Karpas-422 (cell line): ENCODE measurements at regions not wholly inside any gene's neighbourhood (a gene's known extent, or its start where the extent isn't known, plus 50 kb on each side); places are given as distances from the start of the nearest gene placed in this dataset.

ENCODE experiments used
- DNase-seq: peaks from one replicate; pipeline ENCODE4 v3.0.0-alpha.2; 2015
- H2AFZ ChIP-seq: fragments of 200-600 bp; sonication (generic); 2 replicates; pipeline ENCODE4 v1.6.1; 2014; ENCODE audit warnings: antibody characterized with exemption, low read length, mixed read lengths
- H3K27ac ChIP-seq: fragments of 200-600 bp; sonication (generic); 2 replicates; pipeline ENCODE4 v1.5.1; 2014; ENCODE audit warnings: mild to moderate bottlenecking, low read length, moderate library complexity
- H3K27me3 ChIP-seq: fragments of 200-600 bp; sonication (generic); 2 replicates; pipeline ENCODE4 v1.6.1; 2014; ENCODE audit warnings: low read length, mixed read lengths
- H3K36me3 ChIP-seq: fragments of 200-600 bp; sonication (generic); 2 replicates; pipeline ENCODE4 v1.6.1; 2014; ENCODE audit warnings: low read length, mixed read lengths; ENCODE audit not compliant: insufficient read depth
- H3K4me1 ChIP-seq: fragments of 200-600 bp; sonication (generic); 2 replicates; pipeline ENCODE4 v1.6.1; 2014; ENCODE audit warnings: mild to moderate bottlenecking, low read length, mixed read lengths
- H3K4me2 ChIP-seq: fragments of 200-600 bp; sonication (generic); 2 replicates; pipeline ENCODE4 v1.6.1; 2014; ENCODE audit warnings: low read length, low read depth, mild to moderate bottlenecking; ENCODE audit not compliant: poor library complexity, severe bottlenecking
- H3K4me3 ChIP-seq: fragments of 200-600 bp; sonication (generic); 2 replicates; pipeline ENCODE4 v1.5.1; 2014; ENCODE audit warnings: mild to moderate bottlenecking, antibody characterized with exemption, low read length, mixed read lengths
- H3K79me2 ChIP-seq: fragments of 200-600 bp; sonication (generic); 2 replicates; pipeline ENCODE4 v1.6.1; 2014; ENCODE audit warnings: mild to moderate bottlenecking, low read length, mixed read lengths
- H3K9ac ChIP-seq: fragments of 200-600 bp; sonication (generic); 2 replicates; pipeline ENCODE4 v1.6.0; 2014; ENCODE audit warnings: low read length
- H3K9me2 ChIP-seq: fragments of 200-600 bp; sonication (generic), shearing (Covaris generic); replicated peaks from 2 replicates; pipeline ENCODE4 v1.6.0; 2014; ENCODE audit warnings: mild to moderate bottlenecking, low read length, moderate library complexity; ENCODE audit not compliant: insufficient read depth
- H3K9me3 ChIP-seq: fragments of 300-700, 200-600 bp; sonication (generic); 2 replicates; pipeline ENCODE4 v1.6.1; 2014; ENCODE audit warnings: low read length, mixed read lengths
- H4K20me1 ChIP-seq: fragments of 200-600 bp; sonication (generic); 2 replicates; pipeline ENCODE4 v1.6.1; 2014; ENCODE audit warnings: mild to moderate bottlenecking, antibody characterized with exemption, low read length, low read depth; ENCODE audit not compliant: insufficient read depth

- Histone ChIP-seq H3K9me2 (no peaks in the 10 kb centered on the region), H3K27me3 (no peaks in the 10 kb centered on the region), H3K4me1 (no peaks in the 10 kb centered on the region), H3K4me2 (no peak overlapping the region), H4K20me1 (no peaks in the 10 kb centered on the region), H3K27ac (no peak overlapping the region), H3K4me3 (no peak overlapping the region), H3K9me3 (no peaks in the 10 kb centered on the region), H3K79me2 (no peaks in the 10 kb centered on the region), H3K9ac (no peak overlapping the region), H2AFZ (no peak overlapping the region), H3K36me3 (no peaks in the 10 kb centered on the region)
- no peak for DNase-seq
Measured at GRCh38 chr6:153862139-153862538, 176.9 kb upstream of the OPRM1 start.

DNA sequence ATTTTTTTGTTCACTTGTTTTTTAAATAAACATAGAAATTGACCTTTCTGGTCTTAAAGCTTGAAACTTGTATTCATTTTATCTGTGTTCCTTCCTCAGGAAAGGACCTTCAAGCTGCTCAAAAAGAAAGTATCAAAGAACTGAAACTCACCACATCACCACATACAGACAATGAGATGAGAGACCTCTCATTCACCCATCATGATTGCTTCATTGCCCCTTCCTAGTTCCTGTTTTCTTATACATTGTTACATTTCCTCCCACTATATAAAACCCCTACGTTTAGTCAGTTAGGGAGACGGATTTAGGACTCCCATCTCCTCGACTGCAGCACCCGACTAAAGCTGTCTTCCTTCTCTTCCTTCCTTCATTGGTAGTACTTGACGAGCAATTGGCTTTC is 180.5 kb upstream of the OPRM1 start:
- H3K9me3 ChIP-seq = no peaks in the 10 kb centered on the region
- H3K36me3 ChIP-seq = no peaks in the 10 kb centered on the region
- no peak for DNase-seq
- no peaks in the 10 kb centered on the region for H3K4me1 ChIP-seq
- no peaks in the 10 kb centered on the region for H3K9me2 ChIP-seq
- no peak overlapping the region for H3K9ac ChIP-seq
- no peaks in the 10 kb centered on the region for H4K20me1 ChIP-seq
- H3K27ac ChIP-seq = no peak overlapping the region
- H3K4me3 ChIP-seq = no peak overlapping the region
- H3K4me2 ChIP-seq = no peak overlapping the region
- no peaks in the 10 kb centered on the region for H3K27me3 ChIP-seq
- no peak overlapping the region for H2AFZ ChIP-seq
- no peaks in the 10 kb centered on the region for H3K79me2 ChIP-seq

DNA sequence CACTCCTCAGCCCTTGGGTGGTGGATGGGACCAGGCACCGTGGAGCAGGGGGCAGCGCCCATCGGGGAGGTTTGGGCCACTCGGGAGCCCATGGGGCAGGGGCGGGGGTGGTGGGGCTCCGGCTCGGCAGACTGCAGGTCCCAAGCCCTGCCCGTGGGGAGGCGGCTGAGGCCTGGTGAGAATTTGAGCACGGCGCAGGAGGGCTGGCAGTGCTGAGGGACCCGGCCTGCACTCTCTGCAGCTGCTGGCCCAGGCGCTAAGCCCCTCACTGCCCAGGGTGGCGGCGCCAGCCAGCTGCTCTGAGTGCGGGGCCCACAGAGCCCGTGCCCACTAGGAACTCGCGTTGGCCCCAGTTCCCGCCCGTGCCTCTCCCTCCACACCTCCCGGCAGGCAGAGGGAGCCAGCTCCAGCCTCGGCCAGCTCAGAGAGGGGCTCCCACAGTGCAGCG is 182.1 kb upstream of the OPRM1 start:
- no peaks in the 10 kb centered on the region for H4K20me1 ChIP-seq
- H2AFZ ChIP-seq = no peak overlapping the region
- H3K9ac ChIP-seq = no peak overlapping the region
- no peaks in the 10 kb centered on the region for H3K9me3 ChIP-seq
- H3K27me3 ChIP-seq = no peaks in the 10 kb centered on the region
- H3K79me2 ChIP-seq = no peaks in the 10 kb centered on the region
- no peaks in the 10 kb centered on the region for H3K4me1 ChIP-seq
- no peak overlapping the region for H3K27ac ChIP-seq
- no peak for DNase-seq
- no peaks in the 10 kb centered on the region for H3K9me2 ChIP-seq
- no peak overlapping the region for H3K4me3 ChIP-seq
- no peak overlapping the region for H3K4me2 ChIP-seq
- H3K36me3 ChIP-seq = no peaks in the 10 kb centered on the region

DNA sequence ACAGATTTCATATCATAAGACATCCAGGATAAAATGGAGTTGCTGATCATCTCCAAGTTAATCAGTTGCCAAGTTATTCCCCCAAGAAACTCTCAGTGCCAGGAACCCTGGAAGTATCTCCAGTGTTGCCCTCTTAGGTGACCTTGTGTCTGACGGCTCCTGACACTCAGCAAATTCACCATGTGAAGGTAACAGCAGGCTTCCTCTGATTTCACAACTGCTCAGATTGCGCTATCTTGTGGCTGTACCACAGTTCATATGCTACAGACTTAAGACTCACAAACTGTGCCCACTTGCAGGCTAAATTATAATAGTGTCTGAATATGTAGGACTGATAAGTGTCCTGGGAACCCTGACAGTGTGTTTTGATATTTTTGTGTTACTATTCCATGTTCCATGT is 186.6 kb upstream of the OPRM1 start:
- H3K4me2 ChIP-seq = no peak overlapping the region
- H3K27ac ChIP-seq = no peak overlapping the region
- H2AFZ ChIP-seq = no peak overlapping the region
- H3K9ac ChIP-seq = no peak overlapping the region
- no peaks in the 10 kb centered on the region for H4K20me1 ChIP-seq
- H3K4me1 ChIP-seq = no peaks in the 10 kb centered on the region
- no peaks in the 10 kb centered on the region for H3K79me2 ChIP-seq
- no peaks in the 10 kb centered on the region for H3K9me3 ChIP-seq
- H3K27me3 ChIP-seq = no peaks in the 10 kb centered on the region
- no peaks in the 10 kb centered on the region for H3K9me2 ChIP-seq
- DNase-seq = no peak
- no peak overlapping the region for H3K4me3 ChIP-seq
- no peaks in the 10 kb centered on the region for H3K36me3 ChIP-seq

DNA sequence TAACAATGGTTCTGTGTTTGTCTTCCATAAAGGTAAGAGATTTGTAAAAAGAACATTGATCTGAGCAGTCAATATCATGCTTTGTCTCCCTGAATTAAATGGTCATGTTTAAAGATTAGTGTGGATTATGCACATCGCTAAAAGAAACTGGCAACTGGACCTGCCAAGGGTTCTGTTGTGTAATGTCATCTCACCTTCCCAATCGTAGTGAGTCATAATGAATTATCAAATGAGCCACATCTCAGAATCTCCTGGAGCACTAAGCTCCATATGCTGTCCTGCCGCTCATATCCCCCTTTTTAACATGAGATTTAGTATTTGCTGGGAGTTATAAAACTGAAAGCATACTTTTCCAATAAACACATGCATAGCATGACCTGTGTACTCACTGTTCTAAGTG is 187.0 kb upstream of the OPRM1 start:
- H3K4me1 ChIP-seq = no peaks in the 10 kb centered on the region
- no peak overlapping the region for H3K9ac ChIP-seq
- H4K20me1 ChIP-seq = no peaks in the 10 kb centered on the region
- H3K27ac ChIP-seq = no peak overlapping the region
- H3K27me3 ChIP-seq = no peaks in the 10 kb centered on the region; the same call in 1 of the 2 replicates
- H2AFZ ChIP-seq = no peak overlapping the region
- H3K4me2 ChIP-seq = no peak overlapping the region
- H3K36me3 ChIP-seq = no peaks in the 10 kb centered on the region
- H3K4me3 ChIP-seq = no peak overlapping the region
- no peaks in the 10 kb centered on the region for H3K9me3 ChIP-seq
- no peak for DNase-seq
- H3K79me2 ChIP-seq = no peaks in the 10 kb centered on the region
- no peaks in the 10 kb centered on the region for H3K9me2 ChIP-seq

DNA sequence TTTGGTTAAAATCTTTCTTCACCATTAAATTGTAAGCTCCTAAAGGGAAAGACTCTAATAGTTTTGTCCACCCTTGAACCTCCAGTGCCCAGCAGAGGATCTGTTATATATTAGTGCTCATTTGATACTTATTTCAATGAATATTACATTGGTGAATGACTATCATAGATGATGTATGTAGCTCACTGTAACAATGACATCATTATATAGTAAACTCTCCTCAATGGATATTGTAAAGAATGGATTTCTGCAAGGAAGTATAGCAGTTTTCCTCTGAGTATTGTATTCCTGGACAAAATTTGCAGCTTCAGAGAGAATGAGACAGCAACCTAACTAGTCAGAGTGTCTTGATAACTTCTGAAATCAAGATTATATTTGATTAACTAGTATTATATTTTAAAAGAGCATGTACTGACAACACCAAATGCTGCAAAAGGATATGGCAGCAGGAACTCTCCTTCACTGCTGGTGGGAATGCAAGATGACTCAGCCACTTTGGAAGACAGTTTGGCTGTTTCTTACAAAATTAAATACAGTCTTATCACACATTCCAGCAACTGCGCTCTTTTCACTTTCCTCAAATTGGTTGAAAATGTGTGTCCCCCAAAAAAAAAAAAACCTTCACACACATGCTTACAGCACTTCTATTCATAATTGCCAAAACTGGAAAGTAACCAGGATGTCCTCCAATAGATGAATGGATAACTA is 189.8 kb upstream of the OPRM1 start:
- DNase-seq = no peak
- no peaks in the 10 kb centered on the region; the same call in 1 of the 2 replicates for H3K27me3 ChIP-seq
- H3K79me2 ChIP-seq = no peaks in the 10 kb centered on the region
- H4K20me1 ChIP-seq = no peaks in the 10 kb centered on the region
- H3K4me3 ChIP-seq = no peak overlapping the region
- no peaks in the 10 kb centered on the region for H3K36me3 ChIP-seq
- no peak overlapping the region for H3K4me2 ChIP-seq
- no peaks in the 10 kb centered on the region; the same call in 1 of the 2 replicates for H3K9me2 ChIP-seq
- H3K4me1 ChIP-seq = no peaks in the 10 kb centered on the region
- no peak overlapping the region for H3K9ac ChIP-seq
- H3K9me3 ChIP-seq = no peaks in the 10 kb centered on the region
- no peak overlapping the region for H3K27ac ChIP-seq
- H2AFZ ChIP-seq = no peak overlapping the region

- Histone ChIP-seq H3K9ac (no peak overlapping the region), H3K27ac (no peak overlapping the region), H3K4me3 (no peak overlapping the region), H2AFZ (no peak overlapping the region), H3K4me2 (no peak overlapping the region), H3K79me2 (no peaks in the 10 kb centered on the region), H3K9me2 (no peaks in the 10 kb centered on the region; the same call in 1 of the 2 replicates), H3K27me3 (no peaks in the 10 kb centered on the region; the same call in 1 of the 2 replicates), H4K20me1 (no peaks in the 10 kb centered on the region), H3K36me3 (no peaks in the 10 kb centered on the region), H3K4me1 (no peaks in the 10 kb centered on the region), H3K9me3 (no peaks in the 10 kb centered on the region)
- no peak for DNase-seq
Measured at GRCh38 chr6:153843420-153843819, 195.6 kb upstream of the OPRM1 start.

DNA sequence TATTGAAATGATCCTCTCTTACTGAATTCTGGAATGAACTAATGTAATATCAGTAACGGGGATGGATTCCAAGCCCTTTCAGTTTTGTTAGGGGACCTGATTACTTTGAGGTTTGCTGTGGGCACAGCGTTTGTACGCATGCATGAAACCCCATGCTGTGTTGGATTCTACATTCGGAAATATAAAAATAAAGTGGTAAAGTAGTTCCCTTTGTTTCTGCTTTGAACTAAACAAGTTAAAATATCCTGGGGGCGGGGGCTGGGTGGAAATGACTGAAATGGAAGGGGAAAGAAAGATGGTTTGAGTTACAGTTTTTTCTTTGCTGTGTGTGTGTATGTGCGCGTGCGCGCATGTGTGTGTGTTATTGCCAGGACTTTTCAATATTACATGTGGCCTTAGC is 196.5 kb upstream of the OPRM1 start:
- H3K27ac ChIP-seq = no peak overlapping the region
- H3K4me1 ChIP-seq = no peaks in the 10 kb centered on the region
- no peaks in the 10 kb centered on the region; the same call in 1 of the 2 replicates for H3K9me2 ChIP-seq
- no peak for DNase-seq
- H3K9ac ChIP-seq = no peak overlapping the region
- H3K79me2 ChIP-seq = no peaks in the 10 kb centered on the region
- no peak overlapping the region for H3K4me3 ChIP-seq
- H3K36me3 ChIP-seq = no peaks in the 10 kb centered on the region
- H2AFZ ChIP-seq = no peak overlapping the region
- H4K20me1 ChIP-seq = no peaks in the 10 kb centered on the region
- no peaks in the 10 kb centered on the region for H3K9me3 ChIP-seq
- H3K4me2 ChIP-seq = no peak overlapping the region
- no peaks in the 10 kb centered on the region; the same call in 1 of the 2 replicates for H3K27me3 ChIP-seq
